SK-N-SH (cell line): ENCODE measurements at regions not wholly inside any gene's neighbourhood (a gene's known extent, or its start where the extent isn't known, plus 50 kb on each side); places are given as distances from the start of the nearest gene placed in this dataset.

Experiments used
- EP300 ChIP-seq, 2 experiments: IDR thresholded peaks; 2 replicates each; pipeline versions ENCODE4 v1.4.0 to v1.6.1; 2012; ENCODE audit warnings: borderline replicate concordance in 1 of 2, low read depth in 1 of 2, low read length in 1 of 2
- EZH2phosphoT487 ChIP-seq: fragments of 200-600 bp; sonication (generic); IDR thresholded peaks from 2 replicates; pipeline ENCODE4 v1.6.1; 2017; ENCODE audit warnings: low read depth, mixed run types, mild to moderate bottlenecking, antibody characterized with exemption, moderate library complexity, borderline replicate concordance
- FOXM1 ChIP-seq: IDR thresholded peaks from 2 replicates; pipeline ENCODE4 v1.4.0; 2012; ENCODE audit warnings: low read depth, mild to moderate bottlenecking
- MXI1 ChIP-seq: IDR thresholded peaks from 2 replicates; pipeline ENCODE4 v1.6.1; 2012; ENCODE audit warnings: mild to moderate bottlenecking, low read depth, low read length, improper control_type of control experiment
- NFIC ChIP-seq: IDR thresholded peaks from 2 replicates; pipeline ENCODE4 v1.4.0; 2012; ENCODE audit warnings: borderline replicate concordance
- POLR2AphosphoS5 ChIP-seq: IDR thresholded peaks from 2 replicates; pipeline ENCODE4 v1.6.1; 2012; ENCODE audit warnings: low read depth, low read length
- RFX5 ChIP-seq: IDR thresholded peaks from 2 replicates; pipeline ENCODE4 v1.6.1; 2012; ENCODE audit warnings: mild to moderate bottlenecking, improper control_type of control experiment, low read length
- SIN3A ChIP-seq: IDR thresholded peaks from 2 replicates; pipeline ENCODE4 v1.6.1; 2012; ENCODE audit warnings: low read depth, mild to moderate bottlenecking, low read length, moderate library complexity, borderline replicate concordance
- TF ChIP-seq, protein P1 (sequence below): fragments of 200-600 bp; sonication (generic); IDR thresholded peaks from 2 replicates; pipeline ENCODE4 v1.6.1; 2017; ENCODE audit warnings: antibody characterized with exemption, mild to moderate bottlenecking, moderate library complexity
- TF ChIP-seq, protein P2 (sequence below): IDR thresholded peaks from 2 replicates; pipeline ENCODE4 v1.4.0; 2012; ENCODE audit warnings: low read depth, borderline replicate concordance

DNA sequence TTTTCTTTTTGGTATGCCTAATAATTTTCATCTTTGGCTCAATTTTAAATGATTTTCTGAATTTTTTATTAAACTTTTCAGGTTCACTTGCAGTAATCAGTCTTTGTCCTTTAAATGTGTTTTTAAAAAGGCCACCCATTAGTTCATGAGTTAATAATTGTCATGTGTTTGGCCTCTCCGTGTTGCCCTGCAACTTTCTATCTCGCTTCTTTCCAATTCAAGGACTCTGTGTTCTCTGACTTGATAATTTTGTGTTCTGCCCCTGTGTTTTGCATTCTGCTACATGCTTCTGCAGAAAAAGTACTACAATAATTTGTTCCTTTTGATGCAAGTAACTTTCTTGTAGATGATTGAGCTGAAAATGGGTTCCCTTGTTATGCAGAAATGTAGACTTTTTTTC lies 921.4 kb upstream of the LRATD1 start:
- TF ChIP-seq SIN3A = no peak
- no peak for TF ChIP-seq MXI1
- TF ChIP-seq NFIC = no peak
- TF ChIP-seq, protein P1, sequence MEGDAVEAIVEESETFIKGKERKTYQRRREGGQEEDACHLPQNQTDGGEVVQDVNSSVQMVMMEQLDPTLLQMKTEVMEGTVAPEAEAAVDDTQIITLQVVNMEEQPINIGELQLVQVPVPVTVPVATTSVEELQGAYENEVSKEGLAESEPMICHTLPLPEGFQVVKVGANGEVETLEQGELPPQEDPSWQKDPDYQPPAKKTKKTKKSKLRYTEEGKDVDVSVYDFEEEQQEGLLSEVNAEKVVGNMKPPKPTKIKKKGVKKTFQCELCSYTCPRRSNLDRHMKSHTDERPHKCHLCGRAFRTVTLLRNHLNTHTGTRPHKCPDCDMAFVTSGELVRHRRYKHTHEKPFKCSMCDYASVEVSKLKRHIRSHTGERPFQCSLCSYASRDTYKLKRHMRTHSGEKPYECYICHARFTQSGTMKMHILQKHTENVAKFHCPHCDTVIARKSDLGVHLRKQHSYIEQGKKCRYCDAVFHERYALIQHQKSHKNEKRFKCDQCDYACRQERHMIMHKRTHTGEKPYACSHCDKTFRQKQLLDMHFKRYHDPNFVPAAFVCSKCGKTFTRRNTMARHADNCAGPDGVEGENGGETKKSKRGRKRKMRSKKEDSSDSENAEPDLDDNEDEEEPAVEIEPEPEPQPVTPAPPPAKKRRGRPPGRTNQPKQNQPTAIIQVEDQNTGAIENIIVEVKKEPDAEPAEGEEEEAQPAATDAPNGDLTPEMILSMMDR = no peak
- TF ChIP-seq, protein P2, sequence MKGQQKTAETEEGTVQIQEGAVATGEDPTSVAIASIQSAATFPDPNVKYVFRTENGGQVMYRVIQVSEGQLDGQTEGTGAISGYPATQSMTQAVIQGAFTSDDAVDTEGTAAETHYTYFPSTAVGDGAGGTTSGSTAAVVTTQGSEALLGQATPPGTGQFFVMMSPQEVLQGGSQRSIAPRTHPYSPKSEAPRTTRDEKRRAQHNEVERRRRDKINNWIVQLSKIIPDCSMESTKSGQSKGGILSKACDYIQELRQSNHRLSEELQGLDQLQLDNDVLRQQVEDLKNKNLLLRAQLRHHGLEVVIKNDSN = no peak
- TF ChIP-seq RFX5 = no peak
- no peak for TF ChIP-seq EZH2phosphoT487
- TF ChIP-seq POLR2AphosphoS5 = no peak
- TF ChIP-seq EP300 (IDR thresholded peaks at IDR 0.05; ENCODE audit: borderline replicate concordance in 1 of 2, low read depth in 1 of 2, low read length in 1 of 2) = no peak
- TF ChIP-seq FOXM1 = no peak
